ENCODE measurements at regions not wholly inside any gene's neighbourhood (a gene's known extent, or its start where the extent isn't known, plus 50 kb on each side); places are given as distances from the start of the nearest gene placed in this dataset.

GRCh38 chr5:173434270-173434669 lies 106.1 kb upstream of the STC2 start:
- Histone ChIP-seq H3K79me2 (ENCODE audit: insufficient read depth, low read length) (no peaks in the 10 kb centered on the region), H3K9ac (ENCODE audit: low read length) (no peak overlapping the region), H3K9me3 (ENCODE audit: control insufficient read depth in 1 of 2, insufficient read depth in 1 of 2, low read depth in 1 of 2, low read length in 2 of 2) (no peaks in the 10 kb centered on the region), H2AFZ (ENCODE audit: low read depth, low read length, poor library complexity, severe bottlenecking) (no peak overlapping the region), H4K20me1 (ENCODE audit: insufficient read depth) (no peaks in the 10 kb centered on the region), H3K4me2 (ENCODE audit: low read length) (no peak overlapping the region), H3K36me3 (ENCODE audit: control insufficient read depth in 1 of 2, insufficient read depth in 2 of 2, low read length in 2 of 2) (no peaks in the 10 kb centered on the region), H3K4me3 (replicated peaks in 1 of 2; ENCODE audit: low read depth in 1 of 2, low read length in 2 of 2) (no peak overlapping the region), H3K4me1 (ENCODE audit: control insufficient read depth in 1 of 2, insufficient read depth in 2 of 2, low read length in 2 of 2) (no peaks in the 10 kb centered on the region), H3K9me2 (ENCODE audit: insufficient read depth) (no peaks in the 10 kb centered on the region), H3K27ac (ENCODE audit: low read depth, low read length) (no peak overlapping the region), H3K27me3 (ENCODE audit: insufficient read depth, low read length) (no peaks in the 10 kb centered on the region)
- intact Hi-C loops (cut with micrococcal nuclease), result no loop called here
- ChIA-PET CTCF (no interaction called here), POLR2A (no interaction called here), RAD21 (ENCODE audit: low non-redundant PET in 1 of 2, low total read pairs in 2 of 2, uncharacterized antibody in 2 of 2, unreplicated experiment in 2 of 2) (no interaction called here)
- no TSS peak for BruUV-seq (replicated peaks)
- DNase-seq (ENCODE audit: low read depth, low spot score) (no peak), ATAC-seq (no peak)
- TF ChIP-seq ATF3 (IDR thresholded peaks at IDR 0.05) (no peak), FOSL1 (IDR thresholded peaks at IDR 0.05; ENCODE audit: low read depth) (no peak), ELF1 (IDR thresholded peaks at IDR 0.05; ENCODE audit: borderline replicate concordance, low read depth) (no peak), EZH2phosphoT487 (IDR thresholded peaks at IDR 0.05; ENCODE audit: borderline replicate concordance) (no peak), JUND (IDR thresholded peaks at IDR 0.05) (no peak), POLR2AphosphoS5 (IDR thresholded peaks at IDR 0.05; ENCODE audit: low read depth, low read length) (no peak), POLR2A (IDR thresholded peaks at IDR 0.05; ENCODE audit: borderline replicate concordance, extremely low read depth, insufficient read depth, insufficient read length) (no peak)
- TF ChIP-seq, protein P1, sequence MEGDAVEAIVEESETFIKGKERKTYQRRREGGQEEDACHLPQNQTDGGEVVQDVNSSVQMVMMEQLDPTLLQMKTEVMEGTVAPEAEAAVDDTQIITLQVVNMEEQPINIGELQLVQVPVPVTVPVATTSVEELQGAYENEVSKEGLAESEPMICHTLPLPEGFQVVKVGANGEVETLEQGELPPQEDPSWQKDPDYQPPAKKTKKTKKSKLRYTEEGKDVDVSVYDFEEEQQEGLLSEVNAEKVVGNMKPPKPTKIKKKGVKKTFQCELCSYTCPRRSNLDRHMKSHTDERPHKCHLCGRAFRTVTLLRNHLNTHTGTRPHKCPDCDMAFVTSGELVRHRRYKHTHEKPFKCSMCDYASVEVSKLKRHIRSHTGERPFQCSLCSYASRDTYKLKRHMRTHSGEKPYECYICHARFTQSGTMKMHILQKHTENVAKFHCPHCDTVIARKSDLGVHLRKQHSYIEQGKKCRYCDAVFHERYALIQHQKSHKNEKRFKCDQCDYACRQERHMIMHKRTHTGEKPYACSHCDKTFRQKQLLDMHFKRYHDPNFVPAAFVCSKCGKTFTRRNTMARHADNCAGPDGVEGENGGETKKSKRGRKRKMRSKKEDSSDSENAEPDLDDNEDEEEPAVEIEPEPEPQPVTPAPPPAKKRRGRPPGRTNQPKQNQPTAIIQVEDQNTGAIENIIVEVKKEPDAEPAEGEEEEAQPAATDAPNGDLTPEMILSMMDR (IDR thresholded peaks at IDR 0.05 in 2 of 3, conservative IDR thresholded peaks at IDR 0.05 in 1 of 3; ENCODE audit: borderline replicate concordance in 1 of 3, insufficient read depth in 1 of 3, low read depth in 2 of 3, low read length in 2 of 3), result no peak

- DNase-seq (ENCODE audit: low read depth, low spot score), result no peak
- TF ChIP-seq, protein P2, sequence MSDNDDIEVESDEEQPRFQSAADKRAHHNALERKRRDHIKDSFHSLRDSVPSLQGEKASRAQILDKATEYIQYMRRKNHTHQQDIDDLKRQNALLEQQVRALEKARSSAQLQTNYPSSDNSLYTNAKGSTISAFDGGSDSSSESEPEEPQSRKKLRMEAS (IDR thresholded peaks at IDR 0.05), result no peak
- TF ChIP-seq, protein P3, sequence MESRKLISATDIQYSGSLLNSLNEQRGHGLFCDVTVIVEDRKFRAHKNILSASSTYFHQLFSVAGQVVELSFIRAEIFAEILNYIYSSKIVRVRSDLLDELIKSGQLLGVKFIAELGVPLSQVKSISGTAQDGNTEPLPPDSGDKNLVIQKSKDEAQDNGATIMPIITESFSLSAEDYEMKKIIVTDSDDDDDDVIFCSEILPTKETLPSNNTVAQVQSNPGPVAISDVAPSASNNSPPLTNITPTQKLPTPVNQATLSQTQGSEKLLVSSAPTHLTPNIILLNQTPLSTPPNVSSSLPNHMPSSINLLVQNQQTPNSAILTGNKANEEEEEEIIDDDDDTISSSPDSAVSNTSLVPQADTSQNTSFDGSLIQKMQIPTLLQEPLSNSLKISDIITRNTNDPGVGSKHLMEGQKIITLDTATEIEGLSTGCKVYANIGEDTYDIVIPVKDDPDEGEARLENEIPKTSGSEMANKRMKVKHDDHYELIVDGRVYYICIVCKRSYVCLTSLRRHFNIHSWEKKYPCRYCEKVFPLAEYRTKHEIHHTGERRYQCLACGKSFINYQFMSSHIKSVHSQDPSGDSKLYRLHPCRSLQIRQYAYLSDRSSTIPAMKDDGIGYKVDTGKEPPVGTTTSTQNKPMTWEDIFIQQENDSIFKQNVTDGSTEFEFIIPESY (IDR thresholded peaks at IDR 0.05; ENCODE audit: extremely low read depth, insufficient replicate concordance, low read length), result no peak
- no peak for TF ChIP-seq YY1 (IDR thresholded peaks at IDR 0.05; ENCODE audit: extremely low read depth, insufficient replicate concordance, low read depth, low read length)
- no peak for TF ChIP-seq TCF7L2 (IDR thresholded peaks at IDR 0.05; ENCODE audit: borderline replicate concordance, extremely low read depth, insufficient read depth, insufficient read length)
- TF ChIP-seq EZH2 (IDR thresholded peaks at IDR 0.05), result no peak
- no peak for TF ChIP-seq POLR2AphosphoS5 (IDR thresholded peaks at IDR 0.05; ENCODE audit: low read depth, low read length)
- TF ChIP-seq POLR2A (IDR thresholded peaks at IDR 0.05; ENCODE audit: borderline replicate concordance, extremely low read depth, insufficient read depth, insufficient read length), result no peak
- H3K27ac ChIP-seq (ENCODE audit: low read depth, low read length), result no peak overlapping the region
- no peaks in the 10 kb centered on the region for H3K36me3 ChIP-seq (ENCODE audit: control insufficient read depth in 1 of 2, insufficient read depth in 2 of 2, low read length in 2 of 2)
- H3K9ac ChIP-seq (ENCODE audit: low read length), result no peak overlapping the region
- no peaks in the 10 kb centered on the region for H3K27me3 ChIP-seq (ENCODE audit: insufficient read depth, low read length)
- H3K9me2 ChIP-seq (ENCODE audit: insufficient read depth), result no peaks in the 10 kb centered on the region
- intact Hi-C loops (cut with micrococcal nuclease), result no loop called here
- no peak overlapping the region for H2AFZ ChIP-seq (ENCODE audit: low read depth, low read length, poor library complexity, severe bottlenecking)
- no peaks in the 10 kb centered on the region for H3K9me3 ChIP-seq (ENCODE audit: control insufficient read depth in 1 of 2, insufficient read depth in 1 of 2, low read depth in 1 of 2, low read length in 2 of 2)
- ChIA-PET POLR2A (no interaction called here), CTCF (no interaction called here), RAD21 (ENCODE audit: low non-redundant PET in 1 of 2, low total read pairs in 2 of 2, uncharacterized antibody in 2 of 2, unreplicated experiment in 2 of 2) (no interaction called here)
- no peaks in the 10 kb centered on the region for H3K4me1 ChIP-seq (ENCODE audit: control insufficient read depth in 1 of 2, insufficient read depth in 2 of 2, low read length in 2 of 2)
- no peaks in the 10 kb centered on the region for H3K79me2 ChIP-seq (ENCODE audit: insufficient read depth, low read length)
- no peak overlapping the region for H3K4me2 ChIP-seq (ENCODE audit: low read length)
- BruUV-seq (replicated peaks), result no TSS peak
- no peak overlapping the region for H3K4me3 ChIP-seq (replicated peaks in 1 of 2; ENCODE audit: low read depth in 1 of 2, low read length in 2 of 2)
- no peaks in the 10 kb centered on the region for H4K20me1 ChIP-seq (ENCODE audit: insufficient read depth)
- no peak for ATAC-seq
Measured at GRCh38 chr5:173430394-173430793, 102.2 kb upstream of the STC2 start.

Measured in HCT116 (cell line).